ENCODE measurements at regions not wholly inside any gene's neighbourhood (a gene's known extent, or its start where the extent isn't known, plus 50 kb on each side); places are given as distances from the start of the nearest gene placed in this dataset.

DNA sequence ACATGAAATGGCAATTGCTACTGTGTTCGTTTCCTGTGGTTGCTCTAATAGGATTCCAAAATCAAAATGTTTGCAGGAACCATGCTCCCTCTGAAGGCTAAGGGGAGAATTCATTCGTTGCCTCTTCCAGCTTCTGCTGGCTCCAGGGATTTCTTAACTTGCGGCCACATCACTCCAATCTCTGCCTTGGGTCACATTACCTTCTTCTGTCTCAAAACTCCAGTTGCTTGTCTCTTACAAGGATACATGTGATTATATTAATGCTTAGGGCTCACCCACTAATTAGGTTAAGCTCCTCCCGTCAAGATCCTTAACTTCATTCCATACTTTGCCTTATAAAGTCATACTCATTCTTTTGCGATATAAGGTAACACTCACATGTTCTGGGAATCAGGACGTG is 208.4 kb downstream of the RBM46 start:
- TF ChIP-seq CTCF (IDR thresholded peaks at IDR 0.05) = no peak
- no peak for TF ChIP-seq POLR2A (IDR thresholded peaks at IDR 0.05)

Measured in uterus (tissue), 2 donors.